ENCODE measurements at regions not wholly inside any gene's neighbourhood (a gene's known extent, or its start where the extent isn't known, plus 50 kb on each side); places are given as distances from the start of the nearest gene placed in this dataset.

GRCh38 chr18:43471873-43472272, 194.6 kb upstream of the SYT4 start:
- no peak for TF ChIP-seq EZH2 (IDR thresholded peaks at IDR 0.05; ENCODE audit: insufficient read depth, poor library complexity, severe bottlenecking)
- TF ChIP-seq EZH2phosphoT487 (IDR thresholded peaks at IDR 0.05; ENCODE audit: insufficient read depth, low read depth): no peak
